ENCODE measurements at regions not wholly inside any gene's neighbourhood (a gene's known extent, or its start where the extent isn't known, plus 50 kb on each side); places are given as distances from the start of the nearest gene placed in this dataset.
"Not testable (repeated sequence)": the region's sequence is repeated elsewhere in the genome, so short reads cannot be mapped to it uniquely, and the experiment has no call there.

GRCh38 chr12:89228491-89228890, 123.8 kb downstream of the DUSP6 start:
- Histone ChIP-seq H3K27ac (ENCODE audit: low read depth, low read length, severe bottlenecking) (no peak overlapping the region), H3K4me1 (ENCODE audit: control insufficient read depth, insufficient read depth, low read length, poor library complexity, severe bottlenecking) (peaks cover 9% of the 10 kb centered on the region), H3K36me3 (ENCODE audit: control insufficient read depth, insufficient read depth, low read length) (no peaks in the 10 kb centered on the region), H3K9me3 (ENCODE audit: control insufficient read depth, low read length) (no peaks in the 10 kb centered on the region), H3K4me3 (ENCODE audit: extremely low read depth, insufficient read depth, low read length, poor library complexity, severe bottlenecking) (no peak overlapping the region)
- no CpG with 5 or more reads among the region's 3 CpGs for WGBS, 2 experiments (ENCODE audit: insufficient coverage in 2 of 2)

- no peak overlapping the region for H3K27ac ChIP-seq (ENCODE audit: low read depth, low read length, severe bottlenecking)
- no peak overlapping the region for H3K4me3 ChIP-seq (ENCODE audit: extremely low read depth, insufficient read depth, low read length, poor library complexity, severe bottlenecking)
- no peaks in the 10 kb centered on the region for H3K36me3 ChIP-seq (ENCODE audit: control insufficient read depth, insufficient read depth, low read length)
- no peaks in the 10 kb centered on the region for H3K9me3 ChIP-seq (ENCODE audit: control insufficient read depth, low read length)
- WGBS, 2 experiments (ENCODE audit: insufficient coverage in 2 of 2): 92 to 100% methylated on average over 1 to 2 of the region's 2 CpGs
- peaks cover 9% of the 10 kb centered on the region for H3K4me1 ChIP-seq (ENCODE audit: control insufficient read depth, insufficient read depth, low read length, poor library complexity, severe bottlenecking)
Observed at GRCh38 chr12:89227774-89228173, 124.5 kb downstream of the DUSP6 start.

- H3K4me3 ChIP-seq (ENCODE audit: extremely low read depth, insufficient read depth, low read length, poor library complexity, severe bottlenecking): no peak overlapping the region
- H3K36me3 ChIP-seq (ENCODE audit: control insufficient read depth, insufficient read depth, low read length): no peaks in the 10 kb centered on the region
- no peaks in the 10 kb centered on the region for H3K9me3 ChIP-seq (ENCODE audit: control insufficient read depth, low read length)
- peaks cover 9% of the 10 kb centered on the region for H3K4me1 ChIP-seq (ENCODE audit: control insufficient read depth, insufficient read depth, low read length, poor library complexity, severe bottlenecking)
- H3K27ac ChIP-seq (ENCODE audit: low read depth, low read length, severe bottlenecking): peak overlapping the region; percentile 0
- WGBS, 2 experiments (ENCODE audit: insufficient coverage in 2 of 2): 80% methylated on average over 1 of the region's 3 CpGs; no CpG with 5 or more reads in 1 of the 2 experiments
Observed at GRCh38 chr12:89225808-89226411, 126.4 kb downstream of the DUSP6 start.

- no peaks in the 10 kb centered on the region for H3K9me3 ChIP-seq (ENCODE audit: control insufficient read depth, low read length)
- no peak overlapping the region for H3K4me3 ChIP-seq (ENCODE audit: extremely low read depth, insufficient read depth, low read length, poor library complexity, severe bottlenecking)
- H3K27ac ChIP-seq (ENCODE audit: low read depth, low read length, severe bottlenecking): peak overlapping the region; percentile 0
- WGBS, 2 experiments (ENCODE audit: insufficient coverage in 2 of 2): 79 to 90% methylated on average over 3 to 4 of the region's 5 CpGs
- H3K36me3 ChIP-seq (ENCODE audit: control insufficient read depth, insufficient read depth, low read length): no peaks in the 10 kb centered on the region
- H3K4me1 ChIP-seq (ENCODE audit: control insufficient read depth, insufficient read depth, low read length, poor library complexity, severe bottlenecking): peaks cover 9% of the 10 kb centered on the region
Observed at GRCh38 chr12:89225401-89225800, 126.9 kb downstream of the DUSP6 start.

DNA sequence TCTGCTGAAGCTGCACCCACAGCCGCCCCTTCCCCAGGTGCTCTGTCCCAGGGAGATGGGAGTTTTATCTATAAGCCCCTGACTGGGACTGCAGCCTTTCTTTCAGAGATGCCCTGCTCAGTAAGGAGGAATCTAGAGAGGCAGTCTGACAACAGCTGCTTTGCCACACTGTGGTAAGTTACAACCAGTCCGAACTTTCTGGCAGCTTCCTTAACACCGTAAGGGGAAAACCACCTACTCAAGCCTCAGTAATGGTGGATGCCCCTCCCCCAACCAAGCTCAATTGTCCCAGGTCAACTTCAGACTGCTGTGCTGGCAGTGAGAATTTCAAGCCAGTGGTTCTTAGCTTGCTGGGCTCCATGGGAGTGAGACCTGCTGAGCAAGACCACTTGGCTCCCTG, 129.7 kb downstream of the DUSP6 start:
- WGBS, 2 experiments (ENCODE audit: insufficient coverage in 2 of 2): 72 to 90% methylated on average over 3 of the region's 3 CpGs
- H3K4me1 ChIP-seq (ENCODE audit: control insufficient read depth, insufficient read depth, low read length, poor library complexity, severe bottlenecking); H3K27ac ChIP-seq (ENCODE audit: low read depth, low read length, severe bottlenecking); H3K4me3 ChIP-seq (ENCODE audit: extremely low read depth, insufficient read depth, low read length, poor library complexity, severe bottlenecking); H3K36me3 ChIP-seq (ENCODE audit: control insufficient read depth, insufficient read depth, low read length); H3K9me3 ChIP-seq (ENCODE audit: control insufficient read depth, low read length): not testable (repeated sequence)

DNA sequence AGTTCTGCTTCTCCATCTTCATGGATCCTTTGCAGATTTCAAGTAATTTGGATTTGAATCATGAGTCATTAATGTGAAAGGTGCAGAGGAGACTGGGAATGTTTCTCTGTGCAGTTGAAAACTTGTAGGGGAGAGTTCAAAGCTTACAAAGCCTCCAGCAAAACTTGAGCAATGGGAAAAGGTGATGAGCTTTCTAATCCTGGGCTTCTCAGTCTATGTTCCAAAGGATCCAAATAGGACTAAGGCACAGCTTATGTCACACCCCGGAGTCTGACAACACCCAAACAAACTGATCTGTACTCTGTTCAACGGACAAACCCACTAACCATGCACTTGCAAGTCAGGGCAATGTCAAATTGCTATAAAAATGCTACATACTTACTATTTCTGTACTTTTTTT, 134.8 kb downstream of the DUSP6 start:
- 96% methylated on average over 2 of the region's 2 CpGs; no CpG with 5 or more reads in 1 of the 2 experiments for WGBS, 2 experiments (ENCODE audit: insufficient coverage in 2 of 2)
- no peak overlapping the region for H3K27ac ChIP-seq (ENCODE audit: low read depth, low read length, severe bottlenecking)
- no peak overlapping the region for H3K4me3 ChIP-seq (ENCODE audit: extremely low read depth, insufficient read depth, low read length, poor library complexity, severe bottlenecking)
- H3K9me3 ChIP-seq (ENCODE audit: control insufficient read depth, low read length): no peaks in the 10 kb centered on the region
- no peaks in the 10 kb centered on the region for H3K4me1 ChIP-seq (ENCODE audit: control insufficient read depth, insufficient read depth, low read length, poor library complexity, severe bottlenecking)
- H3K36me3 ChIP-seq (ENCODE audit: control insufficient read depth, insufficient read depth, low read length): no peaks in the 10 kb centered on the region

GRCh38 chr12:89216211-89216952, 135.9 kb downstream of the DUSP6 start:
- no peak overlapping the region for H3K4me3 ChIP-seq (ENCODE audit: extremely low read depth, insufficient read depth, low read length, poor library complexity, severe bottlenecking)
- 80% methylated on average over 1 of the region's 1 CpG; no CpG with 5 or more reads in 1 of the 2 experiments for WGBS, 2 experiments (ENCODE audit: insufficient coverage in 2 of 2)
- H3K27ac ChIP-seq (ENCODE audit: low read depth, low read length, severe bottlenecking): no peak overlapping the region
- H3K4me1 ChIP-seq (ENCODE audit: control insufficient read depth, insufficient read depth, low read length, poor library complexity, severe bottlenecking): no peaks in the 10 kb centered on the region
- H3K36me3 ChIP-seq (ENCODE audit: control insufficient read depth, insufficient read depth, low read length): no peaks in the 10 kb centered on the region
- H3K9me3 ChIP-seq (ENCODE audit: control insufficient read depth, low read length): no peaks in the 10 kb centered on the region

GRCh38 chr12:89215196-89215595, 137.1 kb downstream of the DUSP6 start:
- H3K4me3 ChIP-seq (ENCODE audit: extremely low read depth, insufficient read depth, low read length, poor library complexity, severe bottlenecking): no peak overlapping the region
- no peak overlapping the region for H3K27ac ChIP-seq (ENCODE audit: low read depth, low read length, severe bottlenecking)
- no peaks in the 10 kb centered on the region for H3K4me1 ChIP-seq (ENCODE audit: control insufficient read depth, insufficient read depth, low read length, poor library complexity, severe bottlenecking)
- H3K9me3 ChIP-seq (ENCODE audit: control insufficient read depth, low read length): no peaks in the 10 kb centered on the region
- WGBS, 2 experiments (ENCODE audit: insufficient coverage in 2 of 2): no CpG with 5 or more reads among the region's 1 CpG
- no peaks in the 10 kb centered on the region for H3K36me3 ChIP-seq (ENCODE audit: control insufficient read depth, insufficient read depth, low read length)

- Histone ChIP-seq H3K4me1 (ENCODE audit: control insufficient read depth, insufficient read depth, low read length, poor library complexity, severe bottlenecking) (peaks cover 2% of the 10 kb centered on the region), H3K27ac (ENCODE audit: low read depth, low read length, severe bottlenecking) (no peak overlapping the region), H3K9me3 (ENCODE audit: control insufficient read depth, low read length) (no peaks in the 10 kb centered on the region), H3K4me3 (ENCODE audit: extremely low read depth, insufficient read depth, low read length, poor library complexity, severe bottlenecking) (no peak overlapping the region), H3K36me3 (ENCODE audit: control insufficient read depth, insufficient read depth, low read length) (no peaks in the 10 kb centered on the region)
- 86% methylated on average over 1 of the region's 1 CpG; no CpG with 5 or more reads in 1 of the 2 experiments for WGBS, 2 experiments (ENCODE audit: insufficient coverage in 2 of 2)
Observed at GRCh38 chr12:89213747-89214146, 138.6 kb downstream of the DUSP6 start.

- peaks cover 6% of the 10 kb centered on the region for H3K4me1 ChIP-seq (ENCODE audit: control insufficient read depth, insufficient read depth, low read length, poor library complexity, severe bottlenecking)
- no peaks in the 10 kb centered on the region for H3K36me3 ChIP-seq (ENCODE audit: control insufficient read depth, insufficient read depth, low read length)
- no CpG with 5 or more reads among the region's 1 CpG for WGBS, 2 experiments (ENCODE audit: insufficient coverage in 2 of 2)
- H3K9me3 ChIP-seq (ENCODE audit: control insufficient read depth, low read length): no peaks in the 10 kb centered on the region
- H3K4me3 ChIP-seq (ENCODE audit: extremely low read depth, insufficient read depth, low read length, poor library complexity, severe bottlenecking): no peak overlapping the region
- no peak overlapping the region for H3K27ac ChIP-seq (ENCODE audit: low read depth, low read length, severe bottlenecking)
Observed at GRCh38 chr12:89213139-89213538, 139.2 kb downstream of the DUSP6 start.

DNA sequence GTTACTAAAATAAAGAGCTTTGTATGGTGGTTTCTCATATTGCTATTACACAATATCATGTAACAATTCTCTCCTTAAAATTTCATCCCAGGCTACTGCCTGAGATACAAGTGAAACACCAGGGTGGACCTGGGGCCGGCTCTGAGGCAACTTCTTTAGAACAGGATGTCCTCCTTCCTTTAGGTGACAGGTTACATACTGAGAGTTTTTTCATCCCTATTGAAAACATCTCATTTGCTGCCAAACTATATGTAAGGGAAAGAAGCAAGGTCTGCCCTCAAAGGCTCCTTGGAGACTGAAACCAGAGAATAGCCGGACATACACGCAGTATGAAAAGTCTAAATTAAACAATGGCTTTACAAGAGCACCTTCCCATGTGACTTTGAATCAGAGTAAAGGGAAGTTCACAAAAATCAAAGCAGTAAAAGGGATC, 139.9 kb downstream of the DUSP6 start:
- H3K4me1 ChIP-seq (ENCODE audit: control insufficient read depth, insufficient read depth, low read length, poor library complexity, severe bottlenecking): peaks cover 6% of the 10 kb centered on the region
- H3K27ac ChIP-seq (ENCODE audit: low read depth, low read length, severe bottlenecking): no peak overlapping the region
- H3K9me3 ChIP-seq (ENCODE audit: control insufficient read depth, low read length): no peaks in the 10 kb centered on the region
- no CpG with 5 or more reads among the region's 3 CpGs for WGBS, 2 experiments (ENCODE audit: insufficient coverage in 2 of 2)
- H3K36me3 ChIP-seq (ENCODE audit: control insufficient read depth, insufficient read depth, low read length): no peaks in the 10 kb centered on the region
- no peak overlapping the region for H3K4me3 ChIP-seq (ENCODE audit: extremely low read depth, insufficient read depth, low read length, poor library complexity, severe bottlenecking)

Data from mesodermal cell (in vitro differentiated cells).